NK-92 treated with Interleukin-12 subunit alpha and Interleukin-12 subunit beta, amount 100 ng/mL, for 24 hours (cell line): ENCODE measurements at regions not wholly inside any gene's neighbourhood (a gene's known extent, or its start where the extent isn't known, plus 50 kb on each side); places are given as distances from the start of the nearest gene placed in this dataset.
"Not testable (repeated sequence)": the region's sequence is repeated elsewhere in the genome, so short reads cannot be mapped to it uniquely, and the experiment has no call there.

Experiments used
- DNase-seq: peaks from one replicate; lab custom pipeline; 2025; lab: John Stamatoyannopoulos, UW

GRCh38 chr5:87138091-87138805 lies 129.4 kb upstream of the RASA1 start:
- no peak for DNase-seq

- DNase-seq: no peak
These were observed 127.9 kb upstream of the RASA1 start for GRCh38 chr5:87139795-87140194.

GRCh38 chr5:87141544-87141943 lies 126.1 kb upstream of the RASA1 start:
- DNase-seq: no peak

GRCh38 chr5:87145853-87146252 lies 121.8 kb upstream of the RASA1 start:
- DNase-seq: not testable (repeated sequence)

- DNase-seq: no peak
These were observed 120.2 kb upstream of the RASA1 start for GRCh38 chr5:87147441-87147840.

GRCh38 chr5:87150630-87151029 lies 117.1 kb upstream of the RASA1 start:
- no peak for DNase-seq

- no peak for DNase-seq
These were observed 116.1 kb upstream of the RASA1 start for GRCh38 chr5:87151547-87151946.

- no peak for DNase-seq
These were observed 114.8 kb upstream of the RASA1 start for GRCh38 chr5:87152886-87153285.

- DNase-seq: no peak
These were observed 113.5 kb upstream of the RASA1 start for GRCh38 chr5:87154191-87154590.

GRCh38 chr5:87155106-87155505 lies 112.6 kb upstream of the RASA1 start:
- no peak for DNase-seq

- DNase-seq: no peak
These were observed 111.1 kb upstream of the RASA1 start for GRCh38 chr5:87156631-87157030.

GRCh38 chr5:87164409-87164808 lies 103.3 kb upstream of the RASA1 start:
- DNase-seq: no peak

- no peak for DNase-seq
These were observed 98.2 kb upstream of the RASA1 start for GRCh38 chr5:87169300-87169991.

- DNase-seq: no peak
These were observed 96.9 kb upstream of the RASA1 start for GRCh38 chr5:87170799-87171198.

- no peak for DNase-seq
These were observed 85.0 kb upstream of the RASA1 start for GRCh38 chr5:87182649-87183048.

GRCh38 chr5:87183896-87184295 lies 83.8 kb upstream of the RASA1 start:
- DNase-seq: no peak

GRCh38 chr5:87184605-87185004 lies 83.1 kb upstream of the RASA1 start:
- no peak for DNase-seq

- no peak for DNase-seq
These were observed 81.8 kb upstream of the RASA1 start for GRCh38 chr5:87185838-87186237.

- no peak for DNase-seq
These were observed 79.3 kb upstream of the RASA1 start for GRCh38 chr5:87188391-87188790.

- DNase-seq: no peak
These were observed 77.6 kb upstream of the RASA1 start for GRCh38 chr5:87190041-87190440.

- no peak for DNase-seq
These were observed 77.0 kb upstream of the RASA1 start for GRCh38 chr5:87190687-87191086.

- DNase-seq: no peak
These were observed 76.0 kb upstream of the RASA1 start for GRCh38 chr5:87191645-87192044.

GRCh38 chr5:87195104-87195591 lies 72.5 kb upstream of the RASA1 start:
- DNase-seq: no peak

- no peak for DNase-seq
These were observed 72.1 kb upstream of the RASA1 start for GRCh38 chr5:87195616-87196015.
